GM12878 (cell line): ENCODE measurements at regions not wholly inside any gene's neighbourhood (a gene's known extent, or its start where the extent isn't known, plus 50 kb on each side); places are given as distances from the start of the nearest gene placed in this dataset.

Experiments used
- ATAC-seq: fragments of 200-7000 bp; cut with Tn5 transposase; 3 replicates; pipeline ENCODE4 v1.9.1; 2020; ENCODE audit warnings: mild to moderate bottlenecking, moderate library complexity
- BruUV-seq: library from RNA; stranded (reverse); fragments of 400-500 nt; replicated peaks from 2 replicates; lab custom pipeline; 2021; lab: Mats Ljungman, UMichigan
- CTCF ChIA-PET: fragments of 300-600 bp; sonication (Branson Sonifier 250); formaldehyde crosslinking; extraction: SDS; loops from one replicate; lab custom pipeline; 2021; ENCODE audit warnings: inconsistent platforms; lab: Yijun Ruan, JAX
- POLR2A ChIA-PET: fragments of 350-600 bp; formaldehyde crosslinking; extraction: SDS; loops from one replicate; lab custom pipeline; 2021; ENCODE audit warnings: inconsistent platforms; lab: Charles Lee
- RAD21 ChIA-PET: fragments of 300-600 bp; sonication (Branson Sonifier 250); formaldehyde crosslinking; loops from one replicate; lab custom pipeline; 2023; ENCODE audit warnings: antibody characterized with exemption; ENCODE audit not compliant: unreplicated experiment; lab: Charles Lee
- SMC1A ChIA-PET: fragments of 300-600 bp; sonication (Branson Sonifier 250); formaldehyde crosslinking; loops from one replicate; lab custom pipeline; 2023; ENCODE audit not compliant: unreplicated experiment, uncharacterized antibody; lab: Charles Lee
- DNase-seq: peaks from one replicate; pipeline ENCODE4 v3.0.0-alpha.2; 2011; ENCODE audit warnings: low read depth, low spot score
- FAIRE-seq: peaks from 3 replicates; lab custom pipeline; 2011; peaks lifted over from hg19 to GRCh38; lab: Jason Lieb, UNC
- H2AFZ ChIP-seq: 2 replicates; pipeline ENCODE4 v1.6.0; 2011; ENCODE audit warnings: low read depth, low read length, control low read depth; ENCODE audit not compliant: control insufficient read depth
- H3K27ac ChIP-seq: 2 replicates; pipeline ENCODE4 v1.5.1; 2011; ENCODE audit warnings: control low read depth; ENCODE audit not compliant: control insufficient read depth, insufficient read depth
- H3K27me3 ChIP-seq, 2 experiments: replicated peaks in 1 of 2; 2 replicates each; pipeline versions ENCODE4 v1.6.0 to v1.6.1; 2011; ENCODE audit warnings: low read length in 1 of 2; ENCODE audit not compliant: control insufficient read depth in 2 of 2, insufficient read depth in 2 of 2
- H3K36me3 ChIP-seq, 2 experiments: 2 replicates each; pipeline ENCODE4 v1.5.1; 2011; ENCODE audit warnings: low read length in 1 of 2; ENCODE audit not compliant: control insufficient read depth in 2 of 2, insufficient read depth in 2 of 2
- H3K4me1 ChIP-seq: 2 replicates; pipeline ENCODE4 v1.6.1; 2011; ENCODE audit warnings: mild to moderate bottlenecking, low read length, moderate library complexity, mixed read lengths; ENCODE audit not compliant: control insufficient read depth, insufficient read depth
- H3K4me2 ChIP-seq: 2 replicates; pipeline ENCODE4 v1.6.0; 2011; ENCODE audit warnings: control low read depth; ENCODE audit not compliant: control insufficient read depth, insufficient read depth
- H3K4me3 ChIP-seq: fragments of 200-600 bp; sonication (generic); 2 replicates; pipeline ENCODE4 v1.5.1; 2016
- H3K79me2 ChIP-seq: 2 replicates; pipeline ENCODE4 v1.6.0; 2011; ENCODE audit warnings: low read length; ENCODE audit not compliant: control insufficient read depth, insufficient read depth
- H3K9ac ChIP-seq: 2 replicates; pipeline ENCODE4 v1.8.0; 2011; ENCODE audit warnings: low read length, control low read depth, mixed read lengths; ENCODE audit not compliant: control insufficient read depth, insufficient read depth
- H3K9me3 ChIP-seq: replicated peaks from 3 replicates; pipeline ENCODE4 v1.5.1; 2011; ENCODE audit warnings: mild to moderate bottlenecking, low read length; ENCODE audit not compliant: control insufficient read depth, insufficient read depth
- H4K20me1 ChIP-seq: 2 replicates; pipeline ENCODE4 v1.6.0; 2011; ENCODE audit not compliant: control insufficient read depth, insufficient read depth
- EP300 ChIP-seq, 2 experiments: fragments of 150-350 bp in 1 of 2; IDR thresholded peaks; 2 replicates each; pipeline ENCODE4 v1.6.1; 2011 to 2012; ENCODE audit warnings: low read depth in 2 of 2, low read length in 2 of 2, borderline replicate concordance in 1 of 2, improper control_type of control experiment in 1 of 2, inconsistent platforms in 1 of 2; ENCODE audit not compliant: control insufficient read depth in 1 of 2
- KLF5 ChIP-seq: fragments of 450-650 bp; IDR thresholded peaks from 2 replicates; pipeline ENCODE4 v1.6.1; 2014; ENCODE audit warnings: mild to moderate bottlenecking; ENCODE audit not compliant: partially characterized antibody
- MEF2B ChIP-seq: fragments of 450-650 bp; IDR thresholded peaks from 2 replicates; pipeline ENCODE4 v1.6.1; 2018; ENCODE audit warnings: mild to moderate bottlenecking, moderate library complexity; ENCODE audit not compliant: partially characterized antibody, poor library complexity, severe bottlenecking
- RELB ChIP-seq: fragments of 450-650 bp; IDR thresholded peaks from 2 replicates; pipeline ENCODE4 v1.6.1; 2017; ENCODE audit warnings: low read depth, mild to moderate bottlenecking, moderate library complexity
- SMARCA5 ChIP-seq: fragments of 450-650 bp; IDR thresholded peaks from 2 replicates; pipeline ENCODE4 v1.6.1; 2017; ENCODE audit warnings: mild to moderate bottlenecking
- SUPT20H ChIP-seq: IDR thresholded peaks from 2 replicates; pipeline ENCODE4 v1.6.1; 2011; ENCODE audit warnings: low read depth, mild to moderate bottlenecking, low read length, moderate library complexity, borderline replicate concordance; ENCODE audit not compliant: control insufficient read depth
- ZNF274 ChIP-seq: IDR thresholded peaks from one replicate; pipeline ENCODE4 v1.8.0; 2011; ENCODE audit not compliant: insufficient read length, insufficient read depth
- WGBS: methylation state at CpG from one replicate; pipeline ENCODE4 v1.1.6; 2016; ENCODE audit warnings: low lambda C conversion rate; ENCODE audit not compliant: insufficient replicate concordance, insufficient coverage; ENCODE audit errors: missing lambda C conversion rate; 5-methylcytosine and 5-hydroxymethylcytosine counted together
- in situ Hi-C: fragments of 300-500 bp; cut with MboI; formaldehyde crosslinking; loops from 9 replicates; pipeline ENCODE4 v1.14.3; 2018; ENCODE audit warnings: mixed read lengths
- intact Hi-C: fragments of 100-400 bp; cut with micrococcal nuclease; formaldehyde crosslinking; loops from one replicate; pipeline ENCODE4 v1.14.2; 2022; ENCODE audit not compliant: unreplicated experiment
- TF ChIP-seq, protein P1 (sequence below): IDR thresholded peaks from 2 replicates; pipeline ENCODE4 v1.6.1; 2012; ENCODE audit warnings: low read depth, low read length, improper control_type of control experiment
- TF ChIP-seq, protein P2 (sequence below): IDR thresholded peaks from 2 replicates; pipeline ENCODE4 v1.6.1; 2012; ENCODE audit warnings: low read length, inconsistent platforms

- TF ChIP-seq RELB = no peak
- no peak for TF ChIP-seq MEF2B
- no peak for TF ChIP-seq ZNF274
- TF ChIP-seq, protein P1, sequence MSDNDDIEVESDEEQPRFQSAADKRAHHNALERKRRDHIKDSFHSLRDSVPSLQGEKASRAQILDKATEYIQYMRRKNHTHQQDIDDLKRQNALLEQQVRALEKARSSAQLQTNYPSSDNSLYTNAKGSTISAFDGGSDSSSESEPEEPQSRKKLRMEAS = no peak
- TF ChIP-seq KLF5 = no peak
Observed at GRCh38 chr2:16018277-16019059, 78.1 kb downstream of the MYCN start (continued).

- Histone ChIP-seq H3K27me3 (peaks cover 2 to 4% of the 10 kb centered on the region in 2 experiments), H3K79me2 (no peaks in the 10 kb centered on the region), H3K9ac (no peak overlapping the region), H3K27ac (no peak overlapping the region), H2AFZ (no peak overlapping the region), H4K20me1 (no peaks in the 10 kb centered on the region), H3K9me3 (no peaks in the 10 kb centered on the region), H3K4me1 (no peaks in the 10 kb centered on the region), H3K4me2 (no peak overlapping the region), H3K4me3 (no peak overlapping the region), H3K36me3 (no peaks in the 10 kb centered on the region)
- ChIA-PET RAD21 (no interaction called here), SMC1A (interaction anchor here (0.7 kb wide), 1 partner anchor 1423 kb away, joined by 3 read pairs; no protein-coding TSS in a partner anchor), POLR2A (no interaction called here), CTCF (no interaction called here)
- ATAC-seq (no peak), FAIRE-seq (no peak), DNase-seq (no peak)
- TF ChIP-seq SUPT20H (no peak), SMARCA5 (no peak), EP300 (IDR thresholded peaks at IDR 0.05; ENCODE audit: borderline replicate concordance in 1 of 2, control insufficient read depth in 1 of 2, low read depth in 2 of 2, low read length in 2 of 2) (no peak)
- TF ChIP-seq, protein P2, sequence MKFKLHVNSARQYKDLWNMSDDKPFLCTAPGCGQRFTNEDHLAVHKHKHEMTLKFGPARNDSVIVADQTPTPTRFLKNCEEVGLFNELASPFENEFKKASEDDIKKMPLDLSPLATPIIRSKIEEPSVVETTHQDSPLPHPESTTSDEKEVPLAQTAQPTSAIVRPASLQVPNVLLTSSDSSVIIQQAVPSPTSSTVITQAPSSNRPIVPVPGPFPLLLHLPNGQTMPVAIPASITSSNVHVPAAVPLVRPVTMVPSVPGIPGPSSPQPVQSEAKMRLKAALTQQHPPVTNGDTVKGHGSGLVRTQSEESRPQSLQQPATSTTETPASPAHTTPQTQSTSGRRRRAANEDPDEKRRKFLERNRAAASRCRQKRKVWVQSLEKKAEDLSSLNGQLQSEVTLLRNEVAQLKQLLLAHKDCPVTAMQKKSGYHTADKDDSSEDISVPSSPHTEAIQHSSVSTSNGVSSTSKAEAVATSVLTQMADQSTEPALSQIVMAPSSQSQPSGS = no peak
- WGBS = 50% methylated on average over 1 of the region's 1 CpG
- BruUV-seq = no TSS peak
- intact Hi-C loops = no loop called here
- in situ Hi-C loops = no loop called here
Observed at GRCh38 chr2:16016282-16016681, 75.9 kb downstream of the MYCN start.
